ENCODE measurements at regions not wholly inside any gene's neighbourhood (a gene's known extent, or its start where the extent isn't known, plus 50 kb on each side); places are given as distances from the start of the nearest gene placed in this dataset.

DNA sequence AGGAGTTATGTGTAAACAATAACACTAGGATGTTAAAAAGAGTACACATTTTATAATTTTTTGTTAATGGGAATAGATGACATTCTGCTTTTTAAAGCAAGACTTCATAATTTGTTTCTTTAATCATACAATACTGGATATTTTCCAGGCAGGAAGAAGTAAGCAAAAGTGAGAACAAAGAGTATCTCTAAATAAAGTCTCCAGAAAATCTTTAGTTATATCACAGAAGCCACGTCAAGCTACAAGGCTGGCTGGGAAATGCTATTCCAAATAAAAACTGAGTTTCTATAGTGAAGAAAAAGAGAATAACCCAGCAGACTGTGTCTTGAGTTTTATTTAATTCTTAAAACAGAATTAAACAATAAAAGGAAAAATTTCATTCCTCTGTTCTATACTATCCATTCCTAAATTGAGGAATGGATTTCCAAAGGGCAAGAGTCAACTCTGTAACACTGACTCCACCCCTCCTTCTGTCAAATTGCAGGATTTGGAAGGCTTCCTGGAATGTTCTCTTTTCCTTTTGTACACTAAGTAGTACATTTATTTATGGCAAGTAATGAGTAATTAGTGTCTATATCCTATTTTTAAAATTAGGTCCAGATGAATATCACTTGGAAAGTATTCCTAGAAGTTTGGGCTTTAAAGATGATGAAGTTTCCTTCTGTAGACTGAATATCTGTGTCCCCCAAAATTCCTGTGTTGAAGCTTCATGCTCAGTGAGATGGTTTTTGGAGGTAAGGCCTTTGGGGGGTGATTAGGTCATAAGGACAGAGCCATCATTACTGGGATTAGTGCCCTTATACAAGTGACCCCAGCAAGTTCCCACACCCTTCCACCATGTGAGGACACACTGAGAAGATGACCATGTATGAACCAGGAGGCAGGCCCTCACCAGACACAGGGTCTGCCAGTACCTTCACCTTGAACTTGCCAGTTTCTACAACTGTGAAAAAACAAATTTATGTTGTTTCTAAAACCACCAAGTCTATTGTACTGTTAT is 290.9 kb downstream of the CRPPA start:
- Histone ChIP-seq H3K27ac (no peak overlapping the region), H3K36me3 (no peaks in the 10 kb centered on the region), H3K9me3 (ENCODE audit: low read depth) (no peaks in the 10 kb centered on the region), H3K27me3 (no peaks in the 10 kb centered on the region), H3K4me1 (ENCODE audit: low read depth) (no peaks in the 10 kb centered on the region), H3K4me3 (no peak overlapping the region)
- TF ChIP-seq, protein P1, sequence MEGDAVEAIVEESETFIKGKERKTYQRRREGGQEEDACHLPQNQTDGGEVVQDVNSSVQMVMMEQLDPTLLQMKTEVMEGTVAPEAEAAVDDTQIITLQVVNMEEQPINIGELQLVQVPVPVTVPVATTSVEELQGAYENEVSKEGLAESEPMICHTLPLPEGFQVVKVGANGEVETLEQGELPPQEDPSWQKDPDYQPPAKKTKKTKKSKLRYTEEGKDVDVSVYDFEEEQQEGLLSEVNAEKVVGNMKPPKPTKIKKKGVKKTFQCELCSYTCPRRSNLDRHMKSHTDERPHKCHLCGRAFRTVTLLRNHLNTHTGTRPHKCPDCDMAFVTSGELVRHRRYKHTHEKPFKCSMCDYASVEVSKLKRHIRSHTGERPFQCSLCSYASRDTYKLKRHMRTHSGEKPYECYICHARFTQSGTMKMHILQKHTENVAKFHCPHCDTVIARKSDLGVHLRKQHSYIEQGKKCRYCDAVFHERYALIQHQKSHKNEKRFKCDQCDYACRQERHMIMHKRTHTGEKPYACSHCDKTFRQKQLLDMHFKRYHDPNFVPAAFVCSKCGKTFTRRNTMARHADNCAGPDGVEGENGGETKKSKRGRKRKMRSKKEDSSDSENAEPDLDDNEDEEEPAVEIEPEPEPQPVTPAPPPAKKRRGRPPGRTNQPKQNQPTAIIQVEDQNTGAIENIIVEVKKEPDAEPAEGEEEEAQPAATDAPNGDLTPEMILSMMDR (IDR thresholded peaks at IDR 0.05; ENCODE audit: low read depth, low read length) = no peak
- DNase-seq (ENCODE audit: low read depth in 1 of 2, low spot score in 1 of 2) = peak in 1 of 2 donors; percentile 36

DNA sequence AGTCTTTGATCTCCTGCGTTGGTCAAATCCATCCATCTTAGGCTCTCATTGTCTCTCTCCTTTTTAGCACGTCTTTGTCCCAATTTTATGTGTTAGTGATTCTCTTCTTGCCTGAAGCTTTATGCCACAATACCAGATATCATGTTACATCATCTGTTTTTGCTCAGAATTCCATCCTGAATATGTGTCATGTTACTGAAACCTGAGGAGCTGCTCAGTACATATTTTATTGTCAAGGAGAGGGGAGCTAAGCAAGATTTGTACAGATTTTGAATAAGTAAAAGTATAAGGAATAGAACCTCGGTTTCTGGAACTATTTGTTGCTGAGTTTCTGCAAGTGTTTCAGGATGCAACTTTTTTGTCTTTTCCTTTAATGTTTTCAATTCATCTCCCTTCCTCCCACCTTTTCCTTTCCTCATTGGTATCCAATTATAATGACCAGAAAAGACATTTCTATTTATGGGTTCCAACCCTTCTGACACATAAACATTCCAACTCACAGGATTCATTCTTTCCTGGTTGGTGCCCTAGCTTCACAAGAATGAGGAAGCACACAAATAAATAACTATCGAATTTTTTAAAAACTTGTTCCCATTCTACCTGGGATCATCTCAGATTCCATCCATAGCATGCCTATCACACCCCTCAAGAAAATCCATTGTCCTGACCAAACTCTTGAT is 291.8 kb downstream of the CRPPA start:
- Histone ChIP-seq H3K27ac (no peak overlapping the region), H3K9me3 (ENCODE audit: low read depth) (no peaks in the 10 kb centered on the region), H3K36me3 (no peaks in the 10 kb centered on the region), H3K4me3 (no peak overlapping the region), H3K4me1 (ENCODE audit: low read depth) (no peaks in the 10 kb centered on the region), H3K27me3 (no peaks in the 10 kb centered on the region)
- TF ChIP-seq, protein P1 (IDR thresholded peaks at IDR 0.05; ENCODE audit: low read depth, low read length) = no peak
- peak in 1 of 2 donors; percentile 61 for DNase-seq (ENCODE audit: low read depth in 1 of 2, low spot score in 1 of 2)

DNA sequence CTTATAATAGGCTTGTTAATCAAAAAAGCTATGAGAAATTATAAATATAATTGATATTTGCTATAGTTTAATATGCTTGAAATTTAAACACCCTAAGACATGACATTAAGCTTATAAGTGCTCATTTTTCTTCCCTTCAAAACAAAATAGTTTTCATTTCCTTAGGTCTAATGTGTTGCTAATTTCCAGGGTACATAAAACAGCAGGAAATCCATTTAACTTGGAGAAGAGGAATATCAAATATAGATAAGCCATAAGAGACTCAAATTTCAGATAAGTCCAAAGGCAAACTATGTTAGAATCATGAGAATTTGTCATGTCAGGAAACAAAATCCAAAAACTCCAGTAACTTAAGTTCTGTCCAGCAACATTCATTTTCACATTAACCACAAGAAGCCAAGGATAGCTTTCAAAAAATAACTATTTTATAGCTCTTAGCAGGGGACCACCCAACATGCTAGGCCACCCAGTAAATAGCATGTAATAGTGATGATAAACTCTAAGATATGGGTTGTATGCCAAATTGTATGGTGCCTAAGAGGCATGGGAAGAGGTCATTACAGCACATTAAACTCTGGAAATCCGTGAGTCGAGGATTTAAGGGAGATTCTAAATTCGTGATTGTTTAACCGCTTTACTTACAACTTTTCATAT is 298.1 kb downstream of the CRPPA start:
- no peak for DNase-seq (ENCODE audit: low read depth in 1 of 2, low spot score in 1 of 2)
- no peaks in the 10 kb centered on the region for H3K9me3 ChIP-seq (ENCODE audit: low read depth)
- no peaks in the 10 kb centered on the region for H3K36me3 ChIP-seq
- TF ChIP-seq, protein P1 (IDR thresholded peaks at IDR 0.05; ENCODE audit: low read depth, low read length) = no peak
- H3K27me3 ChIP-seq = no peaks in the 10 kb centered on the region
- no peaks in the 10 kb centered on the region for H3K4me1 ChIP-seq (ENCODE audit: low read depth)
- H3K27ac ChIP-seq = no peak overlapping the region
- no peak overlapping the region for H3K4me3 ChIP-seq

DNA sequence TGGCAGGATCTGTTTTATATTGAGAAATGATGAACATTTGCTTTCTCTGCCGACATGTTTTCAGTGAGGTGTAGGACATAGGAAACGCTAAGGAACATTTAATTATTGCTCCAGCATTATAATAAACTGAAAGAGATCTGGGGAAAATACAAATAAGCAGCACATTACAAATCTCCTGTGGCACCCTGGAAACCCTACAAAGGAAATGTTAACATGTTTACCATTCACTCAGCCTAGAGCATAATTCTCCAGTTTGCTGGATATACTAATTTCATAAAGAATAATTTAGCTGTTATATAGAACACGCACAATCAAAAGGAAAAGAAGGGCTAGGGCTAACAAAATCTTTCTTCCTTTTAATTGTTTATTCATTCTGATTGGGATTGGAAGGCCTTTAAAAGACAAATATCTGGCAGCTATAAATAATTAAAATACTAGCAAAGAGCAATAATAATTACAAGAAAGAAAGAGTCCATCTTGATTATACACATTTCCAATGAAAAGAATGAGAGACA is 299.4 kb downstream of the CRPPA start:
- Histone ChIP-seq H3K4me3 (no peak overlapping the region), H3K4me1 (ENCODE audit: low read depth) (no peaks in the 10 kb centered on the region), H3K36me3 (no peaks in the 10 kb centered on the region), H3K9me3 (ENCODE audit: low read depth) (no peaks in the 10 kb centered on the region), H3K27ac (no peak overlapping the region), H3K27me3 (no peaks in the 10 kb centered on the region)
- TF ChIP-seq, protein P1 (IDR thresholded peaks at IDR 0.05; ENCODE audit: low read depth, low read length) = no peak
- DNase-seq (ENCODE audit: low read depth in 1 of 2, low spot score in 1 of 2) = no peak

DNA sequence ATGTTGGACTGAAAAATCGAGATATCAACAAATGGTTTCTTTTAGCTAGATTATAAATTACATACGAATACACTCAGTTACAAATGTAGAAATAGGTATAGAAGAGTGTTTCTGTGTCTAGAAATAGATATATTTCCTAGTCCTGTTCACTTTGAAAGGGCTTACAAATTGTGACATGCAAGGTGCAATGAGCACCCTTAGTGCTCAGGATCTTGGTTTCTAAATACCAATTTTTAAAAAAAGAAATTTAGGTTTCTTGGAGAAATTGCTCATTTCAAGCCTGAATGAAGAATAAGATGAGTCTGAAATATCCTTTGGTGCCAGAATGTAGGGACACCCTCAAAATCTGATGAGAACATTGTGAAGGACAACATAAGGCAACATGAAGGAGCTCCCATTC is 306.0 kb downstream of the CRPPA start:
- no peaks in the 10 kb centered on the region for H3K4me1 ChIP-seq (ENCODE audit: low read depth)
- no peak overlapping the region for H3K27ac ChIP-seq
- H3K9me3 ChIP-seq (ENCODE audit: low read depth) = no peaks in the 10 kb centered on the region
- TF ChIP-seq, protein P1 (IDR thresholded peaks at IDR 0.05; ENCODE audit: low read depth, low read length) = no peak
- no peaks in the 10 kb centered on the region for H3K27me3 ChIP-seq
- H3K36me3 ChIP-seq = no peaks in the 10 kb centered on the region
- DNase-seq (ENCODE audit: low read depth in 1 of 2, low spot score in 1 of 2) = no peak
- no peak overlapping the region for H3K4me3 ChIP-seq
